ENCODE measurements at regions not wholly inside any gene's neighbourhood (a gene's known extent, or its start where the extent isn't known, plus 50 kb on each side); places are given as distances from the start of the nearest gene placed in this dataset.

DNA sequence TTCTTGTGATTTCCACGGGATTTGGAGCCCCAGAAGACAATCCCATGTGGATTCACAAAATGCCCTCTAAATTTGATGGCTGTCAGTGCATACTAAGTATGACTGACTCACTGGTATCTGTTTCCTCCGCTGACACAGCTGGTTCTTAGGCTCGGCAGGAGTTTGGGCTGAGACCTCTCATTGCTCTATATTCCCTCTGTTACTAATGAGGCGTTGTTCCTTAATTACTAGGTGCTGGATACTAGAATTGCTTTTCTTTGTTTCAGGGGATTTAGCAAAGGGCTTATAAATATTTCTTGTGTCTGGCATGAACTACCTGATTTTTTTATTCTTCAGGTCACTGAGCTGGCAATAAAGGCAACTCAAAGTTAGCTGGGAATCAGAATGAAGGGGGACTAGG, 53.2 kb upstream of the EHF start:
- H3K27ac Mint-ChIP-seq (ENCODE audit: unreplicated experiment), result no peak overlapping the region
- H3K4me1 Mint-ChIP-seq, result no peaks in the 10 kb centered on the region
- TF ChIP-seq, protein P1, sequence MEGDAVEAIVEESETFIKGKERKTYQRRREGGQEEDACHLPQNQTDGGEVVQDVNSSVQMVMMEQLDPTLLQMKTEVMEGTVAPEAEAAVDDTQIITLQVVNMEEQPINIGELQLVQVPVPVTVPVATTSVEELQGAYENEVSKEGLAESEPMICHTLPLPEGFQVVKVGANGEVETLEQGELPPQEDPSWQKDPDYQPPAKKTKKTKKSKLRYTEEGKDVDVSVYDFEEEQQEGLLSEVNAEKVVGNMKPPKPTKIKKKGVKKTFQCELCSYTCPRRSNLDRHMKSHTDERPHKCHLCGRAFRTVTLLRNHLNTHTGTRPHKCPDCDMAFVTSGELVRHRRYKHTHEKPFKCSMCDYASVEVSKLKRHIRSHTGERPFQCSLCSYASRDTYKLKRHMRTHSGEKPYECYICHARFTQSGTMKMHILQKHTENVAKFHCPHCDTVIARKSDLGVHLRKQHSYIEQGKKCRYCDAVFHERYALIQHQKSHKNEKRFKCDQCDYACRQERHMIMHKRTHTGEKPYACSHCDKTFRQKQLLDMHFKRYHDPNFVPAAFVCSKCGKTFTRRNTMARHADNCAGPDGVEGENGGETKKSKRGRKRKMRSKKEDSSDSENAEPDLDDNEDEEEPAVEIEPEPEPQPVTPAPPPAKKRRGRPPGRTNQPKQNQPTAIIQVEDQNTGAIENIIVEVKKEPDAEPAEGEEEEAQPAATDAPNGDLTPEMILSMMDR (conservative IDR thresholded peaks at IDR 0.05), result no peak
- no peaks in the 10 kb centered on the region for H3K27me3 Mint-ChIP-seq (ENCODE audit: low read depth)
- no peaks in the 10 kb centered on the region for H3K36me3 Mint-ChIP-seq (ENCODE audit: low read depth)
- no peak for DNase-seq (ENCODE audit: low read depth, low spot score)
- H3K9me3 Mint-ChIP-seq, result no peaks in the 10 kb centered on the region
- H3K4me3 Mint-ChIP-seq, result no peak overlapping the region

DNA sequence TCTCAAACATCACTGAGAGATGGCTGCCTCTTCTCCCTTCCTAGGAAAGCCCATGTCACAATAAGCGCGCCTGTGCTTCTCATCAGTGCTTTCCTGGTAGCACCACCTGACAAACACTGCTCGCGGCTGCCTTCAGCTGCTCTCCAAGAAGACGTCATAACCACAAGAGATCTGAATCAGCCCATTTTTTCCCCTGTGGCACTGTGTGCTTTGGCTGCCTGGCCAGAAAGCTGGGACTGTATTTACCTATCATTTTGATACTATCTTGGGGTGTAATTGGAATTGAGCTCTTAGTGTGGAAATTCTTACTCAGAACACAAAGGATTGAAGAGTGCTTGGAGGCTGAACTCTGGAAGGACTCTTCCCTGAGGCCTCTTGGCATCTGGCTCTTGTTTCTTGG, 50.3 kb upstream of the EHF start:
- Mint-ChIP-seq H3K27ac (ENCODE audit: unreplicated experiment) (no peak overlapping the region), H3K4me1 (no peaks in the 10 kb centered on the region)

More for the DNA sequence above, 50.3 kb upstream of the EHF start:
- no peak for DNase-seq (ENCODE audit: low read depth, low spot score)
- H3K36me3 Mint-ChIP-seq (ENCODE audit: low read depth), result no peaks in the 10 kb centered on the region
- H3K4me3 Mint-ChIP-seq, result no peak overlapping the region
- H3K27me3 Mint-ChIP-seq (ENCODE audit: low read depth), result peaks cover 3% of the 10 kb centered on the region
- TF ChIP-seq, protein P1 (conservative IDR thresholded peaks at IDR 0.05), result no peak
- H3K9me3 Mint-ChIP-seq, result no peaks in the 10 kb centered on the region

Data from neural crest cell (in vitro differentiated cells).